D721Med (cell line): ENCODE measurements at regions not wholly inside any gene's neighbourhood (a gene's known extent, or its start where the extent isn't known, plus 50 kb on each side); places are given as distances from the start of the nearest gene placed in this dataset.
"Not testable (repeated sequence)": the region's sequence is repeated elsewhere in the genome, so short reads cannot be mapped to it uniquely, and the experiment has no call there.

Source experiments
- DNase-seq: peaks from one replicate; pipeline ENCODE4 v3.0.0; 2011; ENCODE audit warnings: low spot score; ENCODE audit not compliant: insufficient read length
- FAIRE-seq: peaks from 2 replicates; lab custom pipeline; 2011; peaks lifted over from hg19 to GRCh38; lab: Jason Lieb, UNC
- CTCF ChIP-seq: IDR thresholded peaks from 2 replicates; pipeline ENCODE4 v1.5.1; 2012; ENCODE audit warnings: mild to moderate bottlenecking, control low read depth; ENCODE audit not compliant: insufficient read depth; ENCODE audit errors: missing control alignments

GRCh38 chr5:123997462-123998215, 485.7 kb downstream of the CSNK1G3 start:
- FAIRE-seq (no peak), DNase-seq (no peak)

GRCh38 chr5:123997064-123997461, 485.1 kb downstream of the CSNK1G3 start:
- FAIRE-seq, result no peak
- no peak for TF ChIP-seq CTCF
- no peak for DNase-seq

More at GRCh38 chr5:123997462-123998215, 485.7 kb downstream of the CSNK1G3 start:
- no peak for TF ChIP-seq CTCF

GRCh38 chr5:123992641-123993040, 480.7 kb downstream of the CSNK1G3 start:
- FAIRE-seq (no peak), DNase-seq (no peak)
- TF ChIP-seq CTCF, result no peak

GRCh38 chr5:123987956-123988355, 476.0 kb downstream of the CSNK1G3 start:
- DNase-seq (no peak), FAIRE-seq (no peak)
- no peak for TF ChIP-seq CTCF

- no peak for DNase-seq
- no peak for TF ChIP-seq CTCF
- FAIRE-seq, result no peak
These were observed 464.5 kb downstream of the CSNK1G3 start for GRCh38 chr5:123976379-123977033.

- not testable (repeated sequence) for DNase-seq, FAIRE-seq
These were observed 463.5 kb downstream of the CSNK1G3 start for GRCh38 chr5:123975521-123975920.

GRCh38 chr5:123966781-123967180, 454.8 kb downstream of the CSNK1G3 start:
- TF ChIP-seq CTCF, result no peak
- FAIRE-seq, result no peak
- DNase-seq, result no peak
